GM21576 (cell line): ENCODE measurements at regions not wholly inside any gene's neighbourhood (a gene's known extent, or its start where the extent isn't known, plus 50 kb on each side); places are given as distances from the start of the nearest gene placed in this dataset.
"Not testable (repeated sequence)": the region's sequence is repeated elsewhere in the genome, so short reads cannot be mapped to it uniquely, and the experiment has no call there.

Experiments
- ATAC-seq: cut with Tn5 transposase; IDR thresholded peaks from one replicate; pipeline ENCODE4 v1.9.1; 2021; ENCODE audit warnings: mild to moderate bottlenecking, moderate library complexity; ENCODE audit not compliant: unreplicated experiment

DNA sequence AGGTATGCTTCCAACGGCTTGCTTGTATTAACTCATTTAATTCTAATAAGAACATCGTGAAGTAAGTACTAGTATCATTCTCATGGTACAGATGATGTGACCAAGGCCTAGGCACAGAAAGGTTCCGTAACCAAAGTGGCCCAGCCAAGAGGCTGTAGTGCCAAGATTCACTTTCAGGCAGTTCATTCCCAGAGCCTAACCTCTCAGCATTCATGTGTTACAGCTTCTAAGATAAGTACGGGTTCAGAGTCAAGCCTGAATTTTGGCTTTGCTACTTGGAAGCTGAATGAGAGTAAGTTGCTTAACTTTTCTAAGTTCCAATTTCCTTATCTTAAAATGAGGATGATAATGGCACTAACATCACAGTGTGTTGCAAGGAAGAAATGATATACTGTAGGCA, 379.9 kb downstream of the AEBP2 start:
- no peak for ATAC-seq

DNA sequence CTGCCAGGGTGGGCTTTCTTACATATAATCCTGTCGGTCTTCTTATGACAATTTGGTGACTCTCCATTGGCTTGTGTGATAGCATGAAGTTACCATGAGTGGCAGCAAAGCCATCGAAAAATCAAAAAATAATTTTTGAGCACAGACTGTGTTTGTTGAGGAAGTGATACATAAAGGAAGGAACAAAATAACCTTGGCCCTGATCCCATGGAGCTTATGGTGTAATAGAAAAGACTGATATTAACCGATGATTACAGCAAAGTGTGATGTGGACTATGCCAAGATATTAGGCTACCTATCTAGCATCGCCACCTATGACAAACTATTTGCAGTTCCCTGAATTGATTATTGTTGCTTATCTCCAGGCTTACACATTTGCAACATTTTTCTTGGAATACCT, 383.2 kb downstream of the AEBP2 start:
- ATAC-seq = no peak

DNA sequence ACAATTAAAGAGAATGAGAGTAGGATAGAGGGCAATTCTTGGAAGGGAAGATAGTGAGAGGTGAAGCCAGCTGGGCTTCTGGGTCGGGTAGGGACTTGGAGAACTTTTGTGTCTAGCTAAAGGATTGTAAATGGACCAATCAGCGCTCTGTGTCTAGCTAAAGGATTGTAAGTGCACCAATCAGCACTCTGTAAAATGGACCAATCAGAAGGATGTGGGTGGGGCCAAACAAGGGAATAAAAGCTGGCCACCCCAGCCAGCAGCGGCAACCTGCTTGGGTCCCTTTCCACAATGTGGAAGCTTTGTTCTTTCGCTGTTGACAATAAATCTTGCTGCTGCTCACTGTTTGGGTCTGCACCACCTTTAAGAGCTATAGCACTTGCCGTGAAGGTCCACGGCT, 384.0 kb downstream of the AEBP2 start:
- ATAC-seq = not testable (repeated sequence)

DNA sequence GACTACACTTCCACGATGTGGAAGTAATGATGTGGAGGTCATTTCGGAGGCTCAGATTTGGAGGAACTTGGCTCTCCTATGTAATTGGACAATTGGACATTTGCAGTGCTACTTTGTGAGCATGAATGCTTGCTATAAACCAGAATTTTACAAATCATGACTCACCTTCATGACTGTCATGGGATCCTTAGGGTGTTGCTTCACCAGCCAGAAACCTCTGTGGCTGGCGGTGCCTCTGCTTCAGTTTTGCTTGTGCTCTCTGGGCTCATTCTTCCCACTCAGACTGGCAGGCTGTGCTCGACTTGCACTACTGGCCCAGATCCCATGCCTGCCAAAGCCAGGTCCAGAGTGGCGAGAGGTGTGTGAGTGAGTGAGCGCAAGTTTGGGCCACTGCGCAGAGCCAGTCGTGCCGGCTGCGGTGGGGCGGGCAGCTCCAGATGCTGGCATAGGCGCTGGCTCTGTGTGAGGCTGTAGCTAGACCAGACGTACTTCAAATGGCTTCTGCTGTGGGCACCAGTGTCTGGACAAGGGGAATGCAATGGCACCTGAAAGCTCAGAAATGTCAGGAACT, 387.8 kb downstream of the AEBP2 start:
- ATAC-seq = no peak

DNA sequence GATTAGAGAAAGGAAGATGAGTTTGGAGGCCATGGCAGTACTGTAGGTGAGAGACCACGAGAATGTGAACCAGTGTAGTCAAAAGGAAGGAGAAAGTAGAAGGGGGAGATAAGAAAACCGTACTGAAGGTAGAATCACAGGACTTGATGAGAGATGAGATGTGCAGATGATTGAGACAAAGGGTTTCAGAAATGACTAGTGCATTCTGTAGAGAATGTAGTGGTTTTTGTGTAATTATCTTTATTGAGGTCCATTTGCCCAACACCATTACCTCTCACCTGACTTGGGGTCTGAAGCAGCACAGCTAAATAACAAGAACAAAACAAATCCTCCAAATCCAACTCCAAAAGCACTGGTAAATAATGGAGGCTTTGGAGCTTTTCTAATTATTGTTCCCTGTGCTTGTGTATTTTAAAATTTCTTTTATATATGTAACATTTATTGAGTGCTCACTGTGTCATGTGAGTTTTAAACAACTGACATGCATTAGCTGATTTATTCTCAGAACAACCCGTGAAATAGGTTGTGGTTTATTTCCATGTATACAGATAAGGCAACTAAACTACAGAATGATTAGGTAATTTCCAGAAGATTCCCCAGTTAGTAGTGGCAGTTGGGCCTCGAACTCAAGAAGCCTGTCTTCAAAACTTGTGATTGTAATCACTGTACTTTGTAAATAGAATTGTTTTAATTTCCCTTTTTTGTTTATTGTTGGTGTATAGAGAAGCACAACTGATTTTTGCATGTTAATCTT, 390.0 kb downstream of the AEBP2 start:
- no peak for ATAC-seq

DNA sequence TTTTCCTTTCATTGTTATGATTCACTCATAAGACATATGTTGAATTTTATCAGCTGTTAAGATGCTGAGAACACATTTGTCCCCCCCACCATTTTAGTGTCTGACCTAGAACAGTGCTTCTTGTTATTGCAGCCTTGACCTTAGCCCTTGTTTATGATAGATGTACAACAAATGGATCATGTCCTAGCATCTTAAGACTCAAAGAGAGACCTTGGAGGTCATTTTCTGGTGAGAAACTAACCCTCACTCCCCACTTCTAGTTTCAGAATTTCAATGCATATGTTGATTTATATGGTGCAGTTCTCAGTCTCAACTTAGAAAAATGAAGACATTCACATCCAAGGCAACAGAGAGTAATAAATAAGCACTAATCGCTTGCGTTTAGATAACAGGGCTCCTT, 391.2 kb downstream of the AEBP2 start:
- ATAC-seq = no peak

DNA sequence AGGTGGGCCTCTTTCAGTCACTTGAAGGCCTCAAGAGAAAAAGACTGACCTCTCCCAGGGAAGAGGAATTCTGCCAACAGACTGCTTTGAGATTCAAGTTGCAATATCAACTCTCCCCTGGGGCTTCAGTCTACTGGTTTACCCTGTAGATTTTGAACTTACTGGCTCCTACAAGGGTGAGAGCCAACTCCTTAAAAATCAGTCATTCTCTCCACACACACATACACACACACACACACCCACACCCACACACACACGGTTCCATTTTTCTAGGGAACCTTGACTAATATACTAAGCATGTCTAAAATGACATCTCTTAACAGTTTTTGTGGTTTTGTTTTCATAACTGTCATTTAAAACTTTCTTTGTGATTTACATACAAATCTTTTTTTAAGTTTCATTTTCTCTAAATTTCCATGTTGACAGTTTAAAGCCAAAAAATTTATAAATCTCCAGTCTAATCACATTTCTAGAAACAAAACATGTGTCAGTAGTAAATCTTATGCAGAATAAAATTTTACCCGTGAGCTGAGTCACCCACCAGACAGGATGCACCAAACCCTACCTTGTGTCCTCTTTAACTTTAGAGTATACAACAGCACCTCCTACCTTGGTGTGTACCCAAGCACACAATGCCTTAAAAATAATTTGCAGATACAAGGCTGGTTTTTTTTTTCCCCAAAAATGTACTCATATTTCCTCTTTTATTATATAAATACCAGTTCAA, 394.6 kb downstream of the AEBP2 start:
- ATAC-seq = no peak

DNA sequence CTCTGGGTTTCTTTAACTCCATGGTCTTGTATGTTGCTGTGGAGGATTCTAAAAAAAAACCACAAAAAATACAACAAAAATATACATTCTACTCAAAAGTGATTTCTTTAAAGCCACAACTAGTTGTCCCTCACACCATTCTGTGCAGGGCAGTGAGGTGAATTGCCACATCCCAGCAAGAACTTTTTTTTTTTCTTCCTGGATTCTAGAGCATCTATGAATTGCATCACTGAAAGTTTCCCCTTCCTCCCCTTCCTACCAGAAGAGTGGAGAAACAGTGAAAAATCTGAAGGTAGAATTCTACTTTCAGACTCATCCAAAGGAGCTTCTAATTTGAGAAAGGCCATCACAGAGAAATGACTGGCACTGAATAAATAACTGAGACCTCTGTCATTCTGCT, 395.3 kb downstream of the AEBP2 start:
- ATAC-seq = no peak

DNA sequence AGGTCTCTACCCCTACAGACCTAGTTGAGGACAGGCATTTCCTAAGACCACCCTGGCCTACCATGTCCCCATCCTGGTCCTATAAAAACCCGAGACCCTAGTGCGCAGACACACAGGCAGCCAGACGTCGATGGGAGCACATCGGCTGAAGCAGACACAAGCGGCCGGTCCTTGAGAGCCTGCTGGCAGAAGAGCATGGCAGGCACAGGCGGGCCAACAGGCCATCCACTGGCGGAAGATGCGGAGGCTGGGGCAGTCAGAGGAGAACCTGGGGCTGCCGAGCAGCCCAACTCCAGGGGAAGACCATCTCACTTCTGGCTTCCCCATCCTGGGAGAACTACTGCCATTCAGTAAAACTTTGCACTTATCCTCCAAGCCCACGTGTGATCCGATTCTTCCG, 396.8 kb downstream of the AEBP2 start:
- ATAC-seq = no peak

DNA sequence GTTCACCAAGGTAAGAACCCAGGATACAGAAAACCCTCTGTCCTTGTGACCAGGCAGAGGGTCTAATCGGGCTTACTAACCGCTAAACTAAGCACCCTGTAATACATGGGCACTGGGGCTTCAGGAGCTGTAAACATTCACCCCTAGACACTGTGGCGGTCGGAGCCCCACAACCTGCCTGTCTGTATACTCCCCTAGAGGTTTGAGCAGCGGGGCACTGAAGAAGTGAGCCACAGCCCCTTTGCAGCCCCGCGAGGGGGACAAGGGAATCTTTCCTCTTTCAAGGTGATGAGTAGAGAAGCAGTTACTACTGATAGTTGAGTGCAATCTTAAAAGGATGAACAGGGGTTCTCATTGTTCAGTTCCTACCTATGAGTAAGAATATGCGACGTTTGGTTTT, 397.2 kb downstream of the AEBP2 start:
- no peak for ATAC-seq

DNA sequence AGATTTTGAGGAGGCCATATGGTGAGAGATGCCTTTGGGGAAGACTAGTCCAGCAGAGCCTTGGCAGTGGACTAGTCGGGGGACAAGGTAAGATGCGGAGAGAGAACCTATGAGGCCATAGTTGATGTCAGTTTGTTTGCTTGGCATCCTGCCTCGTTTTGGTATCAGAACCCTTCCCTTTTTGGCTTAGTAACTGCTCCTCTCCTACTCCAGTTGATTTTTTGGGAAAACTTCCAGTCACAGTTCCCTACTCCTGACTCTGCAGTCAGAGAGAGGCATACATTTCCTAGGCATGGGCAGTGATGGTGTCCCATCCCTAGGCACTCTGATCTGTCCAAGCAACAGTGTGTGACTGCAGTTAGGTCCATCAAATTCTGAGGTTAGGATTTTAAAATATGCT, 398.3 kb downstream of the AEBP2 start:
- no peak for ATAC-seq

DNA sequence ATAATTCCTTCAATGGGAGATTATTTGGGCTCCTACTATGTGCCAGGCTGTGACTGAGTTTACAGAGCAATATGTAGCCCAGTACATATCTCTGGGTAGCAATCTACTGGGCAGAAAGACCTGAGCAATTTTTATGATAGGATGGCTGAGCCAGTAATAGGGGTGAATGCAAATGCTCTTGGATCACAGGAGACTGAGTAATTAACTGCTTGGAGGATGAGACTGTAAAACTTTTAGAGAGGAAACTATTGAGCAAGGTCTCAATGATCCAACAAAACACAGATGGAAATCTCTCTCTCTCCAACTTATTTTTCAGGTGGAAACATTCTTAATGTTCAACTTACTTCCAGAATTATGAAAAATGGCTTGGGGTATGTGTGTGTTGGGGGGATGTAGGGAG, 402.2 kb downstream of the AEBP2 start:
- ATAC-seq = no peak

DNA sequence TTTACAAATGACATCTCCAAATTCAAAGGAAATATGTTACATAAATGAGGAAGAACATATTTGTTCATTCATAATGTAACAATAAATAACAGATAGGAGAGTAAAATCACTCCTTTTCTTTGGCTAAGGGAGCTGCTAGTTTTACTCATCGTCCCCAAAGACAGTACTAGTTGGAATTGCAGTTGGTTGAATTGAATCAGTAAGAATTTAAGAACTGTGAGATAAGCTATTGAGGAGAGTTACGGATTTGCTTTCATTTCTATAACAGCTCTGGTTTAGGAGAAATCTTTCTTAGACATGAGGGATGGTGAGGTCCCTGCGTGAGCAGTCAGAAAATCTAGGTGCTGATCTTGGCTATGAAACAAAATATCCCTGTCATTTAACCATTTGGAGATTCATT, 402.8 kb downstream of the AEBP2 start:
- no peak for ATAC-seq

DNA sequence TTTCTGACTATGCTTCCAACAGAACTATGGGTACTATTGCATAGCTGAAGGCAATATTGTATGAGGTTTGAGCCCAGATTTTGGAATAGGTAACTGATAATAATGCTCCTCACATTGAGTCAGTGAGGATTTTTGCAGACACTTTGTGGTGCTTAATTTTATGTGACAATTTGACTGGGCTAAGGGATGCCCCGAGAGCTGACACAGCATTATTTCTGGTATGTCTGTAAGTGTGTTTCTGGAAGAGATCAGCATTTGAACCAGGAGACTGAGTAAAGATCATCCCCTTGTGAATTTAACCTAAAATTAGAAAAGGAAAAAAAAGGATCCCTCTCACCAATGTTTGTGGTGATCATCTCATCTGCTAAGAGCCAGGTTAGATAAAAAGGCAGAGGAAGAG, 404.9 kb downstream of the AEBP2 start:
- no peak for ATAC-seq

DNA sequence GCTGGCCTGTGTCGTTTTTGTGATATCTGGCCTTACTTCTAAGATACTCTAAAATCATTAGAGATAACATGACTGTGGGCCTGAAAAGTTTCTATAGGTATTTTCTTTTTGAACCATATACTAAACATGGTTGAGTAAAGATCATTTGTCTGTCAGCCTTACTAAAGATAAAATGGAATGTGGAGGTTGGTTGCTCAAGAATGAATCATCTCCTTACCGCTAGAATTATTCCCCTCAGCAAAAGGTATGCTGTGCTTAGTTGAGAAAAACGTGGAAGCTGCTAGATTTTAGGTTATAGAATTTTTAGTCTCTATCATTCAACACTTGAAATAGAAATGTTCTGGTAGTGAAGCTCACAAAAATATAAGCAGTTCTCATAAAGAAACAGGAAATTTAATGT, 407.3 kb downstream of the AEBP2 start:
- ATAC-seq = no peak

DNA sequence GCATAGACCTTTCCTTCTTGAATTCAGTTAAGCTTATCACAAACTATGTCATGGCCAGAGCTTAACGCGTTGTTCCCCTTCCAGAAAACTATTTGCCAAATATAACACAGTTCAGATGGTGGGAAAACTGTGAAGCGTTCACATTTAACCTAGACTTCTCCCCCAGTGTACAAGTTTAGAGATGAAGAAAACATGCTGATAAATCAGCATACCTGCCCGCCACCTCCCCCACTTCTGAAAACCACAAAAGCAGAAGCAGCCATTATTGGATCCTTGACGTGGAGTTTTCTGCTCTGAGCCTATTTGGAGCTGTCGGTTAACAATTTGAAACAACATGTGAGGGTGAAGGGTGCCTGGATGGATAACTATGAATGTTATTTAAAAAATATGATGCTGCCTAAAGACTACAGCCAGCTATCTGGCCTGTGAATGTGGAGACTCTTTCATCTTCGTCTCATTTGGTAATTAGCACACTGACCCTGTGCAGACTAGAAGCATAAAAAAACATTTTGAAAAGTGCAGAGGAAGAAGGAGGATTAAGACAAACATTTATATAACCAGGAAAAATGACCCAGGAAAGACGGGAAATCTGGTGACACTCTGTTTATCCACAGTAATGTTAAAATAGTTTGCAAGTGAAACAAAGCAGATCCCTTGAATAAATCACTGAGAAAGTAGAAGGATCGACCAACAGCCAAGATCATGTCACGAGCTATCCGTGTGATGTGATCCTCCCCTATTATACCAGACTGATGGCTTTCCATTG, 408.2 kb downstream of the AEBP2 start:
- ATAC-seq = no peak

DNA sequence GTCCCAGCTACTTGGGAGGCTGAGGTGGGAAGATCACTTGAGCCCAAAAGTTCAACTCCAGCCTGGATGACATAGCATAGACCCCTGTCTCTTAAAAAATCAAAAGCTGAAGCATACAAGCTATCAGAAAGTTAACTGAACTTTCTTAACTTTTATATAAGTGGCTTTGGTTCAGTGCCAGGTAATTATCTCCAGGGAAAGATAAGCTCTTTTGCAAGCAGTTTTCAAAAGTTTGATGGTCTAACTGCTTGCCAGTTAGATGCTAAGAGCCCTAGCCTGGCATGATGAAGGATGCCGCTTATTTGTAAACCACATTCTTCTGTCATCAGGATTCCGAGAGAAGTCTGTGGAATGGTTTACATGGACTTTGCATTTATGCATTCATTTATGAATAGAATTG, 409.1 kb downstream of the AEBP2 start:
- ATAC-seq = no peak

DNA sequence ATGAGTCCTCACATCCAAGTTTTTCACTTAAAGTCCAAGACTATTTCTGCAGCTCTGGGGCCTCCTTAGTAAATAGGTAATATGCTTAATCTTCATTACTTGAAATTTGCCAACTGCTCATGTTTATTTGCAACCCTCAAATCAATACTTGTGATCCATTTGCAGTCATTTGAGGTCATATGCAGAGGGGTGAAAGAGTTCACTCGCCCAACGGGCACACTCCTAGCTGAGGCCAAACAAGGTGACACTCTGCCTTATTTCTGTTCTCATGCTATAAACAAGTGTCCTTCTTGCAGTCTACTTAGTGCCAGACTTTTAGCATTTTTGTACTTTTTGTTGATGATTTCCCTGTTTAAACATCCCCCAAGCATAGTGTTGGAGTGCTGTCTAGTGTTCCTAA, 409.9 kb downstream of the AEBP2 start:
- no peak for ATAC-seq

DNA sequence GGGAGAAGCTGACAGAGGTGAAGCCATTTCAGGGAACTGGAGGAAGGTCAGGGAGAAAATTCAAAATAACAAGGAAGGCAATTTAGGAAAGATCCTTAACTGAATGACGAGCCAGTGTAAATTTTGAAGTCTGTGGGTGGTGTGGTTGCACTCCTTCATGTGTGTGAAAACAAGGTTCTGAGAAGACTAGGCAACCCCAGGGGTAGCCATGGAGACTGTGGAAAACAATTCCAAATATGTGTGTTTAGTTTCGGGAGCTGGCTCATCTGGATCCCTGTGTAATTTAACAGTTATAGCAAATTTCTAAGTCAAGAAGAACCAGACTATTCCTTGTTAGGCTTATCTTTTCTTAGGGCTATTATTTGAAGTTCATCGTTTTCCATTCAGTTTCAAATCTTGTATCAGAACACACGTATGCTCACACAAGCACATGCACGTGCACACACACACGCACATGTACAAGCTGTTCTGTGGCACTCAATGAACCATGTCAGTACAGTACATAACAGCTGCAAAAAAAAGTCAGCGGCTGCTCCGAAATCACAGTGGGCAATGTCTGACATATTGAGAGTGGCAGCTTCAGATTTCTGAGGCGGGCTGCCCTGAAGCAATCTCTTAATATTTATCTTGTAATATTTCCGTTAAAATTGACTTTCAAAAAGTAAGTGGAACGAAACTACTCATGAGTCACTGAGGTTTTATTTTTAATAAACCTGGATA, 411.2 kb downstream of the AEBP2 start:
- no peak for ATAC-seq

DNA sequence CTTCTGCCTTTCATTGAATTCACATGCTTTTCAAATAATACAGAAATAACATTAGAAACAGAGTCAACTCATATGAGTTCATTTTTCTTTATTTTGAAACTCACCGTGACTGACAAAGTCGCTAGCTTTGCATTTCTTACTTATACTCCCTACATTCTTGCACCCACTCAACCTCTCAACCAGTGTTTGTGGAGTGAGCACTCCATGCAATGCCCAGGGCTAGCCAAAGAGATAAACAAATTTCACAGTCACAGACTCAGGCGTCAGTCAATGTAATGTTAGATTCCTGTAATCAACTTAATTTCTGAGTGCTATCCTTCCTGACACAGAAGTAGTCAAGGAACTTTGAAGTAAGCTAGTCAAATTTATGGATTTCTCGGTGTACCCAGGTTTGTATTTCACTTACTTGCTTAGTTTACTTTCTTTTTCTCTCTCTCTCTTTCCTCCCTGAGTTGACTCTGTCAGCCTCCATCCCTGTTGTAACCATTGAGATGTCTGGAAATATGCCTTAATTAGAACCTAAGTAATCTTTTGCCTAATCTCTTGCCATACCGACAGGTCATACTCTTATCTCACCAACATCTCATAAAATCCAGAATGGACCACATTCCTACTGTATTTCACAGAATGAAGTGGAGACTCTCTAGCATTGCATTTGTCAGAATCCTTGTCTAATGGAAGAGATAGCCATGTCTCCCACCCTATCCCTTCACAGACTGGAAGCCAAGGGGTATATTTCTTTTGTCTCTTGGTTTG, 413.0 kb downstream of the AEBP2 start:
- ATAC-seq = no peak
